ENCODE measurements at regions not wholly inside any gene's neighbourhood (a gene's known extent, or its start where the extent isn't known, plus 50 kb on each side); places are given as distances from the start of the nearest gene placed in this dataset.

- Histone ChIP-seq H3K9me3 (no peaks in the 10 kb centered on the region; the same call in 1 of the 2 replicates), H3K27me3 (no peaks in the 10 kb centered on the region), H3K36me3 (no peaks in the 10 kb centered on the region), H3K4me3 (no peak overlapping the region)
- no peak for DNase-seq
Measured at GRCh38 chr10:91335147-91335546, 75.0 kb upstream of the HECTD2 start.

GRCh38 chr10:91339729-91340128 lies 70.4 kb upstream of the HECTD2 start:
- Histone ChIP-seq H3K4me3 (no peak overlapping the region), H3K9me3 (no peaks in the 10 kb centered on the region), H3K27me3 (no peaks in the 10 kb centered on the region), H3K36me3 (no peaks in the 10 kb centered on the region)
- no peak for DNase-seq

- no peak overlapping the region for H3K4me3 ChIP-seq
- H3K9me3 ChIP-seq: no peaks in the 10 kb centered on the region
- H3K36me3 ChIP-seq: no peaks in the 10 kb centered on the region
- peak; percentile 93 for DNase-seq
- H3K27me3 ChIP-seq: no peaks in the 10 kb centered on the region
Measured at GRCh38 chr10:91340613-91341362, 69.4 kb upstream of the HECTD2 start.

GRCh38 chr10:91341686-91342085 lies 68.5 kb upstream of the HECTD2 start:
- DNase-seq: no peak
- no peaks in the 10 kb centered on the region for H3K9me3 ChIP-seq
- H3K27me3 ChIP-seq: no peaks in the 10 kb centered on the region
- H3K4me3 ChIP-seq: no peak overlapping the region
- H3K36me3 ChIP-seq: no peaks in the 10 kb centered on the region

GRCh38 chr10:91343010-91343409 lies 67.1 kb upstream of the HECTD2 start:
- Histone ChIP-seq H3K4me3 (no peak overlapping the region), H3K36me3 (no peaks in the 10 kb centered on the region), H3K27me3 (no peaks in the 10 kb centered on the region), H3K9me3 (no peaks in the 10 kb centered on the region)
- DNase-seq: no peak

- Histone ChIP-seq H3K27me3 (no peaks in the 10 kb centered on the region), H3K9me3 (no peaks in the 10 kb centered on the region), H3K4me3 (no peak overlapping the region), H3K36me3 (no peaks in the 10 kb centered on the region)
- DNase-seq: no peak
Measured at GRCh38 chr10:91344117-91344856, 65.9 kb upstream of the HECTD2 start.

GRCh38 chr10:91345716-91346115 lies 64.4 kb upstream of the HECTD2 start:
- no peaks in the 10 kb centered on the region for H3K27me3 ChIP-seq
- H3K9me3 ChIP-seq: no peaks in the 10 kb centered on the region
- no peaks in the 10 kb centered on the region for H3K36me3 ChIP-seq
- no peak overlapping the region for H3K4me3 ChIP-seq
- DNase-seq: no peak

- Histone ChIP-seq H3K4me3 (no peak overlapping the region), H3K36me3 (no peaks in the 10 kb centered on the region), H3K9me3 (no peaks in the 10 kb centered on the region), H3K27me3 (no peaks in the 10 kb centered on the region)
- no peak for DNase-seq
Measured at GRCh38 chr10:91347529-91347928, 62.6 kb upstream of the HECTD2 start.

- no peaks in the 10 kb centered on the region for H3K36me3 ChIP-seq
- peak; percentile 78 for DNase-seq
- H3K9me3 ChIP-seq: no peaks in the 10 kb centered on the region
- no peak overlapping the region for H3K4me3 ChIP-seq
- H3K27me3 ChIP-seq: no peaks in the 10 kb centered on the region
Measured at GRCh38 chr10:91349381-91349780, 60.8 kb upstream of the HECTD2 start.

- Histone ChIP-seq H3K36me3 (no peaks in the 10 kb centered on the region), H3K4me3 (no peak overlapping the region), H3K27me3 (no peaks in the 10 kb centered on the region), H3K9me3 (no peaks in the 10 kb centered on the region)
- no peak for DNase-seq
Measured at GRCh38 chr10:91350651-91351081, 59.5 kb upstream of the HECTD2 start.

GRCh38 chr10:91352760-91353159 lies 57.4 kb upstream of the HECTD2 start:
- Histone ChIP-seq H3K36me3 (no peaks in the 10 kb centered on the region), H3K4me3 (no peak overlapping the region), H3K9me3 (no peaks in the 10 kb centered on the region), H3K27me3 (no peaks in the 10 kb centered on the region)
- DNase-seq: no peak

GRCh38 chr10:91354166-91355075 lies 55.7 kb upstream of the HECTD2 start:
- H3K4me3 ChIP-seq: no peak overlapping the region
- no peaks in the 10 kb centered on the region for H3K36me3 ChIP-seq
- no peaks in the 10 kb centered on the region for H3K27me3 ChIP-seq
- H3K9me3 ChIP-seq: peaks cover 3% of the 10 kb centered on the region; the same call in 1 of the 2 replicates
- DNase-seq: no peak

- H3K9me3 ChIP-seq: peaks cover 3% of the 10 kb centered on the region; the same call in 1 of the 2 replicates
- H3K4me3 ChIP-seq: no peak overlapping the region
- H3K27me3 ChIP-seq: no peaks in the 10 kb centered on the region
- no peaks in the 10 kb centered on the region for H3K36me3 ChIP-seq
- no peak for DNase-seq
Measured at GRCh38 chr10:91355998-91356397, 54.1 kb upstream of the HECTD2 start.

- no peaks in the 10 kb centered on the region for H3K36me3 ChIP-seq
- peaks cover 3% of the 10 kb centered on the region; the same call in 1 of the 2 replicates for H3K9me3 ChIP-seq
- no peak overlapping the region for H3K4me3 ChIP-seq
- no peaks in the 10 kb centered on the region for H3K27me3 ChIP-seq
- no peak for DNase-seq
Measured at GRCh38 chr10:91357497-91357896, 52.6 kb upstream of the HECTD2 start.
